Esophagus squamous epithelium (tissue), 4 donors: ENCODE measurements at regions not wholly inside any gene's neighbourhood (a gene's known extent, or its start where the extent isn't known, plus 50 kb on each side); places are given as distances from the start of the nearest gene placed in this dataset.

Experiments
- CTCF ChIP-seq, 6 experiments: fragments of 450-650 bp in 4 of 6; fragments of 200-600 bp in 2 of 6; sonication (generic) in 2 of 6; IDR thresholded peaks; one replicate each; pipeline ENCODE4 v1.5.1; 2016 to 2019; ENCODE audit warnings: antibody characterized with exemption in 6 of 6, mild to moderate bottlenecking in 4 of 6, moderate library complexity in 4 of 6
- POLR2A ChIP-seq, 4 donors: fragments of 450-650 bp; IDR thresholded peaks; one replicate each; pipeline ENCODE4 v1.6.1; 2017; ENCODE audit warnings: antibody characterized with exemption in 4 of 4, mild to moderate bottlenecking in 4 of 4, moderate library complexity in 3 of 4

- TF ChIP-seq CTCF (IDR thresholded peaks at IDR 0.05) (no peak), POLR2A (IDR thresholded peaks at IDR 0.05) (no peak)
Measured at GRCh38 chr14:44070046-44070445, 437.0 kb downstream of the FSCB start.
